IMR-90 (cell line): ENCODE measurements at regions not wholly inside any gene's neighbourhood (a gene's known extent, or its start where the extent isn't known, plus 50 kb on each side); places are given as distances from the start of the nearest gene placed in this dataset.

Experiments
- BHLHE40 ChIP-seq: fragments of 150-350 bp; IDR thresholded peaks from 2 replicates; pipeline ENCODE4 v1.6.1; 2016; ENCODE audit warnings: mild to moderate bottlenecking, low read depth, low read length
- MAFK ChIP-seq: IDR thresholded peaks from 2 replicates; pipeline ENCODE4 v1.6.1; 2012; ENCODE audit warnings: low read depth, low read length, improper control_type of control experiment
- MAZ ChIP-seq: IDR thresholded peaks from 2 replicates; pipeline ENCODE4 v1.6.1; 2012; ENCODE audit warnings: low read depth, mild to moderate bottlenecking, low read length, improper control_type of control experiment, moderate library complexity, borderline replicate concordance
- MXI1 ChIP-seq: IDR thresholded peaks from 2 replicates; pipeline ENCODE4 v1.6.1; 2012; ENCODE audit warnings: low read depth, mild to moderate bottlenecking, low read length, moderate library complexity, borderline replicate concordance
- POLR2A ChIP-seq: IDR thresholded peaks from 2 replicates; pipeline ENCODE4 v1.6.1; 2012; ENCODE audit warnings: mild to moderate bottlenecking, low read depth, low read length
- RFX5 ChIP-seq: IDR thresholded peaks from 2 replicates; pipeline ENCODE4 v1.8.0; 2012; ENCODE audit warnings: low read depth, mild to moderate bottlenecking, low read length, moderate library complexity
- SMC3 ChIP-seq: fragments of 150-350 bp; IDR thresholded peaks from 2 replicates; pipeline ENCODE4 v1.6.1; 2016; ENCODE audit warnings: low read depth, mild to moderate bottlenecking, antibody characterized with exemption, low read length, moderate library complexity
- TF ChIP-seq, protein P1 (sequence below): conservative IDR thresholded peaks from 2 replicates; pipeline ENCODE4 v1.5.1; 2012; ENCODE audit warnings: mild to moderate bottlenecking, low read depth, low read length, improper control_type of control experiment
- TF ChIP-seq, protein P2 (sequence below): fragments of 150-350 bp; IDR thresholded peaks from 2 replicates; pipeline ENCODE4 v1.6.1; 2017; ENCODE audit warnings: mild to moderate bottlenecking, antibody characterized with exemption, low read length, low read depth
- TF ChIP-seq, protein P3 (sequence below): fragments of 150-350 bp; IDR thresholded peaks from 2 replicates; pipeline ENCODE4 v1.6.1; 2016; ENCODE audit warnings: low read depth, mild to moderate bottlenecking, low read length, moderate library complexity, borderline replicate concordance

DNA sequence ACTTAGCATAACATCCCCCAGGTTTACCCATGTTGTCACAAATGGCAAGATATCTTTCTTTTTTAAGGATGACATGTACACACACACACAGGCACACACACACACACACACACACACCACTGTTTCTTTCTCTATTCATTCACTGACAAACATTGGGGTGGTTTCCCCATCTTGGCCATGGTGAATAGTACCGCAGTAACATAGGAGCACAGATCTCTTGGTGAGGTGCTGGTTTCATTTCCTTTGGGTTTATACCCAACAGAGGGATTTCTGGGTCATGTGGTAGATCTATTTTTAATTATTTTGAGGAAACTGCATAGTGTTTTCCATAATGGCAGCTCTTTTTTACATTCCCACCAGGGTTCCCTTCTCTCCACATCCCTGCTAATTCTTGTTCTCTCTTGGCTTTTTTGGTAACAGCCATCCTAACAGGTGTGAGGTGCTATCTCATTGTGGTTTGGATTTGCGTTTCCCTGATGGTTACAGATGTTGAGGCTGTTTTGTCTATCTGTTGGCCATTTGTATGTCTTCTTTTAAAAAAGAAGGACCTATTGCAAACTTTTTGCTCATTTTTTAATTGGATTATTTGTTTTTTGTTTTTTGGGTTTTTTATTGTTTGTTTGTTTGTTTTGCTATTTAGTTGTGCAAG is 251.7 kb upstream of the IRS2 start:
- TF ChIP-seq, protein P1, sequence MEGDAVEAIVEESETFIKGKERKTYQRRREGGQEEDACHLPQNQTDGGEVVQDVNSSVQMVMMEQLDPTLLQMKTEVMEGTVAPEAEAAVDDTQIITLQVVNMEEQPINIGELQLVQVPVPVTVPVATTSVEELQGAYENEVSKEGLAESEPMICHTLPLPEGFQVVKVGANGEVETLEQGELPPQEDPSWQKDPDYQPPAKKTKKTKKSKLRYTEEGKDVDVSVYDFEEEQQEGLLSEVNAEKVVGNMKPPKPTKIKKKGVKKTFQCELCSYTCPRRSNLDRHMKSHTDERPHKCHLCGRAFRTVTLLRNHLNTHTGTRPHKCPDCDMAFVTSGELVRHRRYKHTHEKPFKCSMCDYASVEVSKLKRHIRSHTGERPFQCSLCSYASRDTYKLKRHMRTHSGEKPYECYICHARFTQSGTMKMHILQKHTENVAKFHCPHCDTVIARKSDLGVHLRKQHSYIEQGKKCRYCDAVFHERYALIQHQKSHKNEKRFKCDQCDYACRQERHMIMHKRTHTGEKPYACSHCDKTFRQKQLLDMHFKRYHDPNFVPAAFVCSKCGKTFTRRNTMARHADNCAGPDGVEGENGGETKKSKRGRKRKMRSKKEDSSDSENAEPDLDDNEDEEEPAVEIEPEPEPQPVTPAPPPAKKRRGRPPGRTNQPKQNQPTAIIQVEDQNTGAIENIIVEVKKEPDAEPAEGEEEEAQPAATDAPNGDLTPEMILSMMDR: no peak
- no peak for TF ChIP-seq POLR2A
- TF ChIP-seq, protein P2, sequence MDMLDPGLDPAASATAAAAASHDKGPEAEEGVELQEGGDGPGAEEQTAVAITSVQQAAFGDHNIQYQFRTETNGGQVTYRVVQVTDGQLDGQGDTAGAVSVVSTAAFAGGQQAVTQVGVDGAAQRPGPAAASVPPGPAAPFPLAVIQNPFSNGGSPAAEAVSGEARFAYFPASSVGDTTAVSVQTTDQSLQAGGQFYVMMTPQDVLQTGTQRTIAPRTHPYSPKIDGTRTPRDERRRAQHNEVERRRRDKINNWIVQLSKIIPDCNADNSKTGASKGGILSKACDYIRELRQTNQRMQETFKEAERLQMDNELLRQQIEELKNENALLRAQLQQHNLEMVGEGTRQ: no peak
- TF ChIP-seq RFX5: no peak
- TF ChIP-seq BHLHE40: no peak
- no peak for TF ChIP-seq MAZ
- no peak for TF ChIP-seq MXI1
- no peak for TF ChIP-seq SMC3
- TF ChIP-seq MAFK: no peak
- TF ChIP-seq, protein P3, sequence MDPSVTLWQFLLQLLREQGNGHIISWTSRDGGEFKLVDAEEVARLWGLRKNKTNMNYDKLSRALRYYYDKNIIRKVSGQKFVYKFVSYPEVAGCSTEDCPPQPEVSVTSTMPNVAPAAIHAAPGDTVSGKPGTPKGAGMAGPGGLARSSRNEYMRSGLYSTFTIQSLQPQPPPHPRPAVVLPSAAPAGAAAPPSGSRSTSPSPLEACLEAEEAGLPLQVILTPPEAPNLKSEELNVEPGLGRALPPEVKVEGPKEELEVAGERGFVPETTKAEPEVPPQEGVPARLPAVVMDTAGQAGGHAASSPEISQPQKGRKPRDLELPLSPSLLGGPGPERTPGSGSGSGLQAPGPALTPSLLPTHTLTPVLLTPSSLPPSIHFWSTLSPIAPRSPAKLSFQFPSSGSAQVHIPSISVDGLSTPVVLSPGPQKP: no peak
